SU-DHL-6 (cell line): ENCODE measurements at regions not wholly inside any gene's neighbourhood (a gene's known extent, or its start where the extent isn't known, plus 50 kb on each side); places are given as distances from the start of the nearest gene placed in this dataset.

ENCODE experiments used
- EZH2phosphoT487 ChIP-seq: fragments of 200-600 bp; sonication (generic), shearing (Covaris generic); conservative IDR thresholded peaks from 2 replicates; pipeline ENCODE4 v1.6.1; 2018; ENCODE audit warnings: mild to moderate bottlenecking, antibody characterized with exemption, low read length, moderate library complexity, mixed read lengths
- TF ChIP-seq, protein P1 (sequence below): fragments of 200-600 bp; sonication (generic); IDR thresholded peaks from one replicate; pipeline ENCODE4 v1.5.1; 2017; ENCODE audit warnings: antibody characterized with exemption, mild to moderate bottlenecking, low read length, moderate library complexity; ENCODE audit not compliant: insufficient read depth, poor library complexity, severe bottlenecking

DNA sequence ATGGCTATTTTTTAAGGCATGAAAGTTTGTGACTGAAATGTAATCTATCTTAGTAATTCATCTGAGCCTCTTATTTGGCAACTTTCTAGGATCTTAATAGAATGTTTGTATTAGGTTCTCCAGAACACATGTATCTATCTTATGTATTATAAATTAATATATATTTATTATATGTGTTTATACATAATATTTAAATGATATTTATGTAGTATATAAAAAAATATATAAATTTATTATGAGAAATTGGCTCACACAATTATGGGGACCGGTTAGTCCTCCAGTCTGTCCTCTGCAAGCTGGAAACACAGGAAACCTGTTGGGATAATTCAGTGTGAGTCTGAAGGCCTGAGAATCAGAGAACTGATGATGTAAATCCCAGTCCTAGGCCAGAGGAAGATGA lies 155.7 kb downstream of the AMY1C start:
- TF ChIP-seq, protein P1, sequence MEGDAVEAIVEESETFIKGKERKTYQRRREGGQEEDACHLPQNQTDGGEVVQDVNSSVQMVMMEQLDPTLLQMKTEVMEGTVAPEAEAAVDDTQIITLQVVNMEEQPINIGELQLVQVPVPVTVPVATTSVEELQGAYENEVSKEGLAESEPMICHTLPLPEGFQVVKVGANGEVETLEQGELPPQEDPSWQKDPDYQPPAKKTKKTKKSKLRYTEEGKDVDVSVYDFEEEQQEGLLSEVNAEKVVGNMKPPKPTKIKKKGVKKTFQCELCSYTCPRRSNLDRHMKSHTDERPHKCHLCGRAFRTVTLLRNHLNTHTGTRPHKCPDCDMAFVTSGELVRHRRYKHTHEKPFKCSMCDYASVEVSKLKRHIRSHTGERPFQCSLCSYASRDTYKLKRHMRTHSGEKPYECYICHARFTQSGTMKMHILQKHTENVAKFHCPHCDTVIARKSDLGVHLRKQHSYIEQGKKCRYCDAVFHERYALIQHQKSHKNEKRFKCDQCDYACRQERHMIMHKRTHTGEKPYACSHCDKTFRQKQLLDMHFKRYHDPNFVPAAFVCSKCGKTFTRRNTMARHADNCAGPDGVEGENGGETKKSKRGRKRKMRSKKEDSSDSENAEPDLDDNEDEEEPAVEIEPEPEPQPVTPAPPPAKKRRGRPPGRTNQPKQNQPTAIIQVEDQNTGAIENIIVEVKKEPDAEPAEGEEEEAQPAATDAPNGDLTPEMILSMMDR: no peak
- no peak for TF ChIP-seq EZH2phosphoT487
